Liver (tissue), 8 donors: ENCODE measurements at regions not wholly inside any gene's neighbourhood (a gene's known extent, or its start where the extent isn't known, plus 50 kb on each side); places are given as distances from the start of the nearest gene placed in this dataset.

Experiments
- DNase-seq: peaks from one replicate; pipeline ENCODE4 v3.0.0-alpha.2; 2017; ENCODE audit warnings: low spot score
- H3K27ac ChIP-seq, 2 donors: one replicate each; pipeline ENCODE4 v1.7.0; 2013; ENCODE audit warnings: inconsistent platforms in 2 of 2, low read length in 2 of 2, control low read depth in 1 of 2, low read depth in 1 of 2, mild to moderate bottlenecking in 1 of 2
- H3K27me3 ChIP-seq, 4 donors: one replicate each; pipeline versions ENCODE4 v1.6.1 to v1.7.0; 2013; ENCODE audit warnings: low read length in 3 of 4, inconsistent platforms in 1 of 4, mild to moderate bottlenecking in 1 of 4, moderate library complexity in 1 of 4; ENCODE audit not compliant: control insufficient read depth in 4 of 4, insufficient read depth in 4 of 4
- H3K36me3 ChIP-seq, 4 donors: one replicate each; pipeline versions ENCODE4 v1.6.1 to v1.7.0; 2013; ENCODE audit warnings: low read length in 3 of 4, mild to moderate bottlenecking in 3 of 4, low read depth in 1 of 4, moderate library complexity in 1 of 4; ENCODE audit not compliant: control insufficient read depth in 4 of 4, insufficient read depth in 3 of 4
- H3K4me1 ChIP-seq, 4 donors: one replicate each; pipeline versions ENCODE4 v1.6.1 to v1.7.0; 2013; ENCODE audit warnings: low read length in 3 of 4, mild to moderate bottlenecking in 3 of 4, moderate library complexity in 1 of 4; ENCODE audit not compliant: control insufficient read depth in 4 of 4, insufficient read depth in 4 of 4
- H3K4me3 ChIP-seq, 3 donors: one replicate each; pipeline versions ENCODE4 v1.6.1 to v1.7.0; 2013; ENCODE audit warnings: low read length in 3 of 3, control low read depth in 1 of 3, low read depth in 1 of 3, mild to moderate bottlenecking in 1 of 3
- H3K9ac ChIP-seq, 2 donors: one replicate each; pipeline ENCODE4 v1.7.0; 2013; ENCODE audit warnings: low read length in 2 of 2, mild to moderate bottlenecking in 2 of 2, moderate library complexity in 2 of 2, control low read depth in 1 of 2, low read depth in 1 of 2
- H3K9me3 ChIP-seq, 4 donors: one replicate each; pipeline versions ENCODE4 v1.6.1 to v1.7.0; 2013; ENCODE audit warnings: low read length in 3 of 4; ENCODE audit not compliant: control insufficient read depth in 4 of 4
- CTCF ChIP-seq: fragments of 150-350 bp; IDR thresholded peaks from 2 replicates; pipeline ENCODE4 v1.5.1; 2017; ENCODE audit warnings: improper control_type of control experiment, low read depth, low read length; ENCODE audit not compliant: missing input control
- EGR1 ChIP-seq, 2 donors: IDR thresholded peaks; 2 replicates each; pipeline ENCODE4 v1.6.1; 2016 to 2018; ENCODE audit warnings: antibody characterized with exemption in 2 of 2, low read depth in 2 of 2
- FOXA1 ChIP-seq: IDR thresholded peaks from 2 replicates; pipeline ENCODE4 v1.6.1; 2016; ENCODE audit warnings: antibody characterized with exemption
- FOXA2 ChIP-seq: IDR thresholded peaks from 2 replicates; pipeline ENCODE4 v1.6.1; 2016; ENCODE audit warnings: antibody characterized with exemption
- GABPA ChIP-seq, 2 donors: IDR thresholded peaks in 1 of 2; conservative IDR thresholded peaks in 1 of 2; 2 replicates each; pipeline ENCODE4 v1.6.1; 2016; ENCODE audit warnings: antibody characterized with exemption in 2 of 2, mild to moderate bottlenecking in 1 of 2, moderate library complexity in 1 of 2
- HNF4A ChIP-seq, 2 donors: conservative IDR thresholded peaks; 2 replicates each; pipeline ENCODE4 v1.6.1; 2016; ENCODE audit warnings: antibody characterized with exemption in 2 of 2, mild to moderate bottlenecking in 2 of 2
- JUND ChIP-seq, 2 donors: IDR thresholded peaks; 2 replicates each; pipeline ENCODE4 v1.6.1; 2016; ENCODE audit warnings: antibody characterized with exemption in 2 of 2
- NR2F2 ChIP-seq: IDR thresholded peaks from 2 replicates; pipeline ENCODE4 v1.6.1; 2016; ENCODE audit warnings: antibody characterized with exemption
- RAD21 ChIP-seq, 2 donors: IDR thresholded peaks; 2 replicates each; pipeline ENCODE4 v1.6.1; 2016; ENCODE audit warnings: antibody characterized with exemption in 2 of 2, mild to moderate bottlenecking in 2 of 2
- SP1 ChIP-seq: IDR thresholded peaks from 2 replicates; pipeline ENCODE4 v1.6.1; 2018; ENCODE audit warnings: antibody characterized with exemption, mild to moderate bottlenecking
- TAF1 ChIP-seq: conservative IDR thresholded peaks from 2 replicates; pipeline ENCODE4 v1.6.1; 2016; ENCODE audit warnings: antibody characterized with exemption, mild to moderate bottlenecking
- YY1 ChIP-seq: IDR thresholded peaks from 2 replicates; pipeline ENCODE4 v1.6.1; 2016; ENCODE audit warnings: antibody characterized with exemption, mild to moderate bottlenecking
- ZBTB33 ChIP-seq: IDR thresholded peaks from 2 replicates; pipeline ENCODE4 v1.6.1; 2016; ENCODE audit warnings: antibody characterized with exemption
- WGBS: extraction: QIAGEN DNeasy Blood & Tissue Kit; methylation state at CpG from one replicate; pipeline ENCODE4 v1.1.7; 2013; 5-methylcytosine and 5-hydroxymethylcytosine counted together
- TF ChIP-seq, protein P1 (sequence below): IDR thresholded peaks from 2 replicates; pipeline ENCODE4 v1.6.1; 2016; ENCODE audit warnings: antibody characterized with exemption
- TF ChIP-seq, protein P2 (sequence below): IDR thresholded peaks from 2 replicates; pipeline ENCODE4 v1.6.1; 2016; ENCODE audit warnings: antibody characterized with exemption, mild to moderate bottlenecking
- TF ChIP-seq, protein P3 (sequence below): IDR thresholded peaks from 2 replicates; pipeline ENCODE4 v1.6.1; 2016; ENCODE audit warnings: antibody characterized with exemption
- donor health status: healthy.
- donor health status: healthy.
- donor health status: healthy.
- donor health status: healthy.
- donor health status: healthy.

- Histone ChIP-seq H3K9me3 (no peaks in the 10 kb centered on the region), H3K27ac (no peak overlapping the region), H3K4me1 (no peaks in the 10 kb centered on the region), H3K36me3 (no peaks in the 10 kb centered on the region), H3K4me3 (no peak overlapping the region), H3K9ac (no peak overlapping the region), H3K27me3 (peaks cover 0 to 4% (median 0%) of the 10 kb centered on the region in 4 donors)
- WGBS = 54% methylated on average over 7 of the region's 7 CpGs
- DNase-seq = no peak
- TF ChIP-seq, protein P1, sequence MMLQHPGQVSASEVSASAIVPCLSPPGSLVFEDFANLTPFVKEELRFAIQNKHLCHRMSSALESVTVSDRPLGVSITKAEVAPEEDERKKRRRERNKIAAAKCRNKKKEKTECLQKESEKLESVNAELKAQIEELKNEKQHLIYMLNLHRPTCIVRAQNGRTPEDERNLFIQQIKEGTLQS = no peak
- TF ChIP-seq NR2F2 (no peak), TAF1 (no peak), YY1 (no peak), ZBTB33 (no peak), FOXA1 (no peak), HNF4A (conservative IDR thresholded peaks at IDR 0.05) (no peak), JUND (IDR thresholded peaks at IDR 0.05) (no peak), FOXA2 (no peak), RAD21 (IDR thresholded peaks at IDR 0.05) (no peak), GABPA (IDR thresholded peaks at IDR 0.05 in 1 of 2, conservative IDR thresholded peaks at IDR 0.05 in 1 of 2) (no peak), EGR1 (IDR thresholded peaks at IDR 0.05; ENCODE audit: low read depth in 2 of 2) (no peak), CTCF (no peak)
- TF ChIP-seq, protein P2, sequence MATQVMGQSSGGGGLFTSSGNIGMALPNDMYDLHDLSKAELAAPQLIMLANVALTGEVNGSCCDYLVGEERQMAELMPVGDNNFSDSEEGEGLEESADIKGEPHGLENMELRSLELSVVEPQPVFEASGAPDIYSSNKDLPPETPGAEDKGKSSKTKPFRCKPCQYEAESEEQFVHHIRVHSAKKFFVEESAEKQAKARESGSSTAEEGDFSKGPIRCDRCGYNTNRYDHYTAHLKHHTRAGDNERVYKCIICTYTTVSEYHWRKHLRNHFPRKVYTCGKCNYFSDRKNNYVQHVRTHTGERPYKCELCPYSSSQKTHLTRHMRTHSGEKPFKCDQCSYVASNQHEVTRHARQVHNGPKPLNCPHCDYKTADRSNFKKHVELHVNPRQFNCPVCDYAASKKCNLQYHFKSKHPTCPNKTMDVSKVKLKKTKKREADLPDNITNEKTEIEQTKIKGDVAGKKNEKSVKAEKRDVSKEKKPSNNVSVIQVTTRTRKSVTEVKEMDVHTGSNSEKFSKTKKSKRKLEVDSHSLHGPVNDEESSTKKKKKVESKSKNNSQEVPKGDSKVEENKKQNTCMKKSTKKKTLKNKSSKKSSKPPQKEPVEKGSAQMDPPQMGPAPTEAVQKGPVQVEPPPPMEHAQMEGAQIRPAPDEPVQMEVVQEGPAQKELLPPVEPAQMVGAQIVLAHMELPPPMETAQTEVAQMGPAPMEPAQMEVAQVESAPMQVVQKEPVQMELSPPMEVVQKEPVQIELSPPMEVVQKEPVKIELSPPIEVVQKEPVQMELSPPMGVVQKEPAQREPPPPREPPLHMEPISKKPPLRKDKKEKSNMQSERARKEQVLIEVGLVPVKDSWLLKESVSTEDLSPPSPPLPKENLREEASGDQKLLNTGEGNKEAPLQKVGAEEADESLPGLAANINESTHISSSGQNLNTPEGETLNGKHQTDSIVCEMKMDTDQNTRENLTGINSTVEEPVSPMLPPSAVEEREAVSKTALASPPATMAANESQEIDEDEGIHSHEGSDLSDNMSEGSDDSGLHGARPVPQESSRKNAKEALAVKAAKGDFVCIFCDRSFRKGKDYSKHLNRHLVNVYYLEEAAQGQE = no peak
- TF ChIP-seq, protein P3, sequence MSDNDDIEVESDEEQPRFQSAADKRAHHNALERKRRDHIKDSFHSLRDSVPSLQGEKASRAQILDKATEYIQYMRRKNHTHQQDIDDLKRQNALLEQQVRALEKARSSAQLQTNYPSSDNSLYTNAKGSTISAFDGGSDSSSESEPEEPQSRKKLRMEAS = no peak
Observed at GRCh38 chr4:176883108-176883550, 90.4 kb upstream of the VEGFC start.

GRCh38 chr4:176883681-176884418 lies 91.1 kb upstream of the VEGFC start:
- no peak overlapping the region for H3K4me3 ChIP-seq
- no peak overlapping the region for H3K27ac ChIP-seq
- H3K4me1 ChIP-seq = no peaks in the 10 kb centered on the region
- no peak for DNase-seq
- no peaks in the 10 kb centered on the region for H3K36me3 ChIP-seq
- H3K27me3 ChIP-seq = peaks cover 0 to 4% (median 0%) of the 10 kb centered on the region in 4 donors
- TF ChIP-seq TAF1 = no peak
- no peak for TF ChIP-seq HNF4A (conservative IDR thresholded peaks at IDR 0.05)
- no peak for TF ChIP-seq SP1
- H3K9me3 ChIP-seq = no peaks in the 10 kb centered on the region
- no peak overlapping the region for H3K9ac ChIP-seq
- whole genome bisulfite sequencing = 58% methylated on average over 6 of the region's 6 CpGs
